RWPE2 (cell line): ENCODE measurements at regions not wholly inside any gene's neighbourhood (a gene's known extent, or its start where the extent isn't known, plus 50 kb on each side); places are given as distances from the start of the nearest gene placed in this dataset.

ENCODE experiments used
- ATAC-seq: fragments of 200-7000 bp; cut with Tn5 transposase; 3 replicates; pipeline ENCODE4 v1.9.1; 2021; ENCODE audit warnings: low read depth
- DNase-seq: peaks from one replicate; pipeline ENCODE4 v3.0.0-alpha.2; 2020; ENCODE audit warnings: low spot score
- H3K27ac ChIP-seq: fragments of 450-650 bp; 2 replicates; pipeline ENCODE4 v1.5.1; 2017; ENCODE audit warnings: mild to moderate bottlenecking; ENCODE audit not compliant: poor library complexity, severe bottlenecking
- H3K27me3 ChIP-seq: fragments of 250-450 bp; sonication (Bioruptor Pico); 2 replicates; pipeline ENCODE4 v1.5.1; 2021; ENCODE audit warnings: mild to moderate bottlenecking, moderate library complexity; ENCODE audit not compliant: insufficient read depth, poor library complexity, severe bottlenecking
- H3K36me3 ChIP-seq: fragments of 250-450 bp; sonication (Bioruptor Pico); 2 replicates; pipeline ENCODE4 v1.5.1; 2020; ENCODE audit warnings: low read depth, mild to moderate bottlenecking, moderate library complexity
- H3K4me1 ChIP-seq: fragments of 250-450 bp; sonication (Bioruptor Pico); 2 replicates; pipeline ENCODE4 v1.5.1; 2021; ENCODE audit warnings: mild to moderate bottlenecking, moderate library complexity; ENCODE audit not compliant: insufficient read depth, poor library complexity, severe bottlenecking
- H3K4me3 ChIP-seq: fragments of 250-450 bp; sonication (Bioruptor Pico); 2 replicates; pipeline ENCODE4 v1.5.1; 2021; ENCODE audit warnings: mild to moderate bottlenecking, moderate library complexity; ENCODE audit not compliant: severe bottlenecking
- H3K9me3 ChIP-seq: fragments of 250-450 bp; sonication (Bioruptor Pico); 2 replicates; pipeline ENCODE4 v1.5.1; 2021; ENCODE audit warnings: mild to moderate bottlenecking, moderate library complexity; ENCODE audit not compliant: severe bottlenecking
- TF ChIP-seq, protein P1 (sequence below): fragments of 450-650 bp; IDR thresholded peaks from one replicate; pipeline ENCODE4 v1.5.1; 2017; ENCODE audit warnings: mild to moderate bottlenecking, moderate library complexity; ENCODE audit not compliant: poor library complexity, severe bottlenecking

DNA sequence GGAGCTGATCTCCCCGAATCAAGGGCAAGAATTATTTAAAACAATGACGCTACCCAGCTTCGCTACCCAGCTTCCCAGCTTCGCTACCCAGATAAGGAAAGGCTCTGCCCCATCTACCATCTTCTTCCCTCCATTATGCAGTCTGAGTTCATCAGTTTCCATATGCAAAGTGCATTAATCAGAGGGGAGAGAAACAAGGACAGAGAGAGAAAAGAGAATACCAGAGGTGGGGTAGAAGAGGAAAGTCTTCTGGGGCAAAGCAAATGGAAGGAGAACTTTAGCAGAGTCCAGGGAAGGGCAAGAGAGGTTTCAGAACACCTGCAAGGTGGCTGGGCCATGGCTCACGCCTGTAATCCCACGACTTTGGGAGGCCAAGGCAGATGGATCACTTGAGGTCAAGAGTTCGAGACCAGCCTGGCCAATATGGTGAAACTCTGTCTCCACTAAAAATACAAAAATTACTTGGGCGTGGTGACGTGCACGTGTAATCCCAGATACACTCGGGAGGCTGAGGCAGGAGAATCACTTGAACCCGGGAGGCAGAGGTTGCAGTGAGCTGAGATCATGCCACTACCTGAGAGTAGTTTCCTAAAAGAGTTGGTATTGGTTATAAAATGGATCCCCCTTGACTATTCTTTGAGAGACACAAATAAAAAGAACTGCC, 70.4 kb upstream of the SPATA12 start:
- no peak for ATAC-seq
- Histone ChIP-seq H3K4me1 (no peaks in the 10 kb centered on the region), H3K36me3 (no peaks in the 10 kb centered on the region), H3K4me3 (no peak overlapping the region), H3K9me3 (no peaks in the 10 kb centered on the region), H3K27me3 (no peaks in the 10 kb centered on the region), H3K27ac (no peak overlapping the region)
- TF ChIP-seq, protein P1, sequence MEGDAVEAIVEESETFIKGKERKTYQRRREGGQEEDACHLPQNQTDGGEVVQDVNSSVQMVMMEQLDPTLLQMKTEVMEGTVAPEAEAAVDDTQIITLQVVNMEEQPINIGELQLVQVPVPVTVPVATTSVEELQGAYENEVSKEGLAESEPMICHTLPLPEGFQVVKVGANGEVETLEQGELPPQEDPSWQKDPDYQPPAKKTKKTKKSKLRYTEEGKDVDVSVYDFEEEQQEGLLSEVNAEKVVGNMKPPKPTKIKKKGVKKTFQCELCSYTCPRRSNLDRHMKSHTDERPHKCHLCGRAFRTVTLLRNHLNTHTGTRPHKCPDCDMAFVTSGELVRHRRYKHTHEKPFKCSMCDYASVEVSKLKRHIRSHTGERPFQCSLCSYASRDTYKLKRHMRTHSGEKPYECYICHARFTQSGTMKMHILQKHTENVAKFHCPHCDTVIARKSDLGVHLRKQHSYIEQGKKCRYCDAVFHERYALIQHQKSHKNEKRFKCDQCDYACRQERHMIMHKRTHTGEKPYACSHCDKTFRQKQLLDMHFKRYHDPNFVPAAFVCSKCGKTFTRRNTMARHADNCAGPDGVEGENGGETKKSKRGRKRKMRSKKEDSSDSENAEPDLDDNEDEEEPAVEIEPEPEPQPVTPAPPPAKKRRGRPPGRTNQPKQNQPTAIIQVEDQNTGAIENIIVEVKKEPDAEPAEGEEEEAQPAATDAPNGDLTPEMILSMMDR = no peak
- no peak for DNase-seq

DNA sequence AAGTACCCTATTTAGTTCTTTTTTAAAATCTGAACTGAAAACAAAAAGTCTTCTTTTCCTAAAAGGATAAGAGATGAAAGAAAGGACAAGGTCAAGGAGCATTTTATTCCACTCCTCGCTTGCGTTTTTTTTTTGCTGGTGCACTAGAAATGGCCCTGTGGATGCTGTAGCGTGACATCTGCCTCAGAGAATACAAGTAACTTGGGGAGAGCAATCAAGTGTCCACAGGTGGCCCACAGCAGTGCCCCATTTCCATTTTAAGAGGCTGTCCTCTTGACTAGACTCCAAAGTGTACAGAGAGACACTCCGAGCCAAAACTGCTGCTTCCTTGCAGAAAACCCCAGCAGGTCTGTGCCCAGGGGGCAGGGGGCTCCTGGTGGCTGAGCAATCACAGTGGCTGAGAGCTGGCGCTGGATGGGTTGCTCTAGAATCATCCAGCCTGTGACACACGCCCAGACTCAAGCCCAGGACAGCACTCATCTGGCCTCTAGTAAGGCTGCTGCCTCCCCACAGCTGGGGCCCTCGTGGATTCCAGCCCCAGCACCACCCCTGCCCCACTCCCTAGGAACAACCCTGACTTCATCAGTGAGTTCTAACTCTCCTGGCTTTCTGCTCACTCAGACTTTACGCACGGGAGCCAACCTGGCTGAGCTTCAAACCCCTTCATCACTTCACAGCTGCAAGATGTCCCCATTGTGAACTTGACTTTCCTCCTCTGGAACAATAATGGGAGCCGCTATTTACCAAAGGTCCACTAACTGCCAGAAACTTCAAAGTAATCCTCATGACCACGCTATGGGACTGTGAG, 71.1 kb upstream of the SPATA12 start:
- Histone ChIP-seq H3K27me3 (no peaks in the 10 kb centered on the region), H3K4me3 (no peak overlapping the region), H3K4me1 (no peaks in the 10 kb centered on the region), H3K27ac (no peak overlapping the region), H3K9me3 (no peaks in the 10 kb centered on the region), H3K36me3 (no peaks in the 10 kb centered on the region)
- DNase-seq (no peak), ATAC-seq (no peak)
- TF ChIP-seq, protein P1 = peak; percentile 60

DNA sequence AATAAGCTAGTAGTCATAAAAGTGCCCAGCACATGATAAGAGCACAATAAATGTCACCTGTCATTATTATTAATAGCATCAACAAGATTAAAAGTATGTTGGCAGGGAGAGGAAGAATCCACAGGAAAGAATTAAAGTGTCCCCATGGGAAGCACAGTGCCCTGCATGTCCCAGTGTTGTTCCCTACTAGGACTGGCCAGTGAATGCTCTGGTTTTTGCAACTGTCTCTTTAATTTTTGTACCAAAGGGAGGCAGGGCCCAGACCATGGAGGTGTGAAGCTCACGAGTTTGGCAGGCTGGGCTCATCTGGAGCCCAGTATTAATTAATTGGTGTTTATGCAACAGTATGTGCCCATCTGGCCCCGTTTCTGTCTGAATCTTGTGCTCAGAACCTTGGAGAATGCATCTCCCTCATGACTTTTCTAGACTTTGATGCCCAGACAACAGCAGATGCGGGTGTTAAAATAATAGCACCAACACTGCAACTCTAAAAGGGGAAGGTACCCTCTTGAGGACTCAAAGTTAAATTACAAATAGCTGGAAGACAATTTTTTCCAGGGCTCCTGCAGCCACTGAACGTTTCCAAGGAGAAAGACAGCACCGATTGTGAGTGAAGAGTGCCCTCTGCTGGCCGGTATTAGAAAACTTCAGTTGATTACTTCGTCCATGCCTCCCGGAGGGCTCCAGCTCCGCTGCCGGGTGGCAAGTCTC, 71.9 kb upstream of the SPATA12 start:
- TF ChIP-seq, protein P1 = peak; percentile 87
- Histone ChIP-seq H3K4me1 (no peaks in the 10 kb centered on the region), H3K27ac (no peak overlapping the region), H3K9me3 (no peaks in the 10 kb centered on the region), H3K27me3 (no peaks in the 10 kb centered on the region), H3K36me3 (no peaks in the 10 kb centered on the region), H3K4me3 (no peak overlapping the region)
- ATAC-seq (peak; percentile 78), DNase-seq (no peak)

DNA sequence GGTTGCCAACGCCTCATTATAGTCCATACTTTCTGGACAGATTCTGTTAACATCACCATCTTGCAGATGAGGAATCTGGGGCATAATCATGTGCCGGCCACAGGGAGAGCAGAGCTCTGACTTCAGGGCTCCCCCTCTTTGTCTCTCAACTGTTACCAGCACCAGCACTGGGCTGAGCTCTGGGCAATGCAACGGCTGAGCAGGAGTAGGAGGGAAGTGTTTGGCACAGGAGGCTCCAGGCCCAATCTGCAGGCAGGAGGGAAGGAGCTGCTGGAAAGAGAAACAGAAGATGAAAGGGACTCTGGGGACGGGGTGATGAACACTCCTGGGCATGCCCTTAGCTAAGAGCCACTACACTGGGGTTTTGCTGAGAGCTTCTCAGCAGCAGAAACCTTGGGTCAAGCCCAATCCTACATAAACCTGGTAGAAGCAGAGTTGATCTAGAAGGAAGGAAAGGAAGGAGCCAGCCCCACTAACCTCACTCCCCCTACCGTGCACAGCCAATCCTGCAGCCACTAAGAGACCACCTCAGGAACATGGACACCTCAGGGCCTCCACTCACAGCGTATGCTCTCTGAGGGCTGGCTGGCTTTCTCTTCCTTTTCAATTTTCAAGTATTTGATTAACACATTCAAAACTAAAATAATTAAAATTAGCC, 73.1 kb upstream of the SPATA12 start:
- no peak overlapping the region for H3K27ac ChIP-seq
- no peaks in the 10 kb centered on the region for H3K4me1 ChIP-seq
- TF ChIP-seq, protein P1 = no peak
- no peaks in the 10 kb centered on the region for H3K36me3 ChIP-seq
- no peak overlapping the region for H3K4me3 ChIP-seq
- no peaks in the 10 kb centered on the region for H3K9me3 ChIP-seq
- no peaks in the 10 kb centered on the region for H3K27me3 ChIP-seq
- ATAC-seq = no peak
- DNase-seq = no peak
